Transverse colon (tissue), 4 donors: ENCODE measurements at regions not wholly inside any gene's neighbourhood (a gene's known extent, or its start where the extent isn't known, plus 50 kb on each side); places are given as distances from the start of the nearest gene placed in this dataset.

Source experiments
- DNase-seq: peaks from one replicate; pipeline ENCODE4 v3.0.0-alpha.2; 2019
- H3K27ac ChIP-seq, 4 donors: fragments of 200-600 bp; sonication (generic); 2 replicates each; pipeline ENCODE4 v1.5.1; 2016 to 2018; ENCODE audit warnings: inconsistent platforms in 4 of 4
- H3K27me3 ChIP-seq: fragments of 200-600 bp; sonication (generic); 2 replicates; pipeline ENCODE4 v1.5.1; 2017; ENCODE audit warnings: inconsistent platforms
- H3K36me3 ChIP-seq, 4 donors: fragments of 200-600 bp; sonication (generic); 2 replicates each; pipeline ENCODE4 v1.5.1; 2017 to 2019; ENCODE audit warnings: inconsistent platforms in 4 of 4
- H3K4me1 ChIP-seq, 4 donors: fragments of 200-600 bp; sonication (generic); 2 replicates each; pipeline ENCODE4 v1.5.1; 2017 to 2020; ENCODE audit warnings: inconsistent platforms in 4 of 4
- H3K4me3 ChIP-seq, 4 donors: fragments of 200-600 bp; sonication (generic); 1 replicate in 1 of 4; 2 replicates in 3 of 4; pipeline versions ENCODE4 v1.5.1 to v1.6.1; 2017 to 2019; ENCODE audit warnings: inconsistent platforms in 4 of 4
- H3K9me3 ChIP-seq, 2 donors: fragments of 200-600 bp; sonication (generic); 2 replicates each; pipeline ENCODE4 v1.5.1; 2017 to 2019; ENCODE audit warnings: inconsistent platforms in 2 of 2
- CTCF ChIP-seq, 5 experiments: fragments of 200-600 bp in 3 of 5; fragments of 450-650 bp in 2 of 5; sonication (generic) in 3 of 5; IDR thresholded peaks; 1 replicate in 2 of 5; 2 replicates in 3 of 5; pipeline ENCODE4 v1.5.1; 2016 to 2017; ENCODE audit warnings: antibody characterized with exemption in 5 of 5, inconsistent platforms in 3 of 5, mild to moderate bottlenecking in 2 of 5, moderate library complexity in 1 of 5
- EP300 ChIP-seq: sonication (generic); formaldehyde crosslinking; IDR thresholded peaks from one replicate; pipeline ENCODE4 v1.6.1; 2017; ENCODE audit warnings: antibody characterized with exemption, low read depth
- POLR2A ChIP-seq: fragments of 450-650 bp; IDR thresholded peaks from one replicate; pipeline ENCODE4 v1.6.1; 2016; ENCODE audit warnings: antibody characterized with exemption, mild to moderate bottlenecking, moderate library complexity
- POLR2AphosphoS5 ChIP-seq, 3 donors: sonication (generic); formaldehyde crosslinking; IDR thresholded peaks; one replicate each; pipeline ENCODE4 v1.6.1; 2016; ENCODE audit warnings: antibody characterized with exemption in 3 of 3
- WGBS, 2 donors: methylation state at CpG; one replicate each; pipeline ENCODE4 v1.1.5; 2018; ENCODE audit warnings: low coverage in 1 of 2; 5-methylcytosine and 5-hydroxymethylcytosine counted together
- in situ Hi-C, 4 donors: fragments of 200-750 bp; cut with MboI; loops; one replicate each; pipeline versions ENCODE4 v1.15.0 to v1.15.1; 2017; ENCODE audit warnings: low sequenced_read_pairs in 3 of 4, low pct_ligation_motif_present in 1 of 4, low pct_unique_long_range_greater_than_20kb in 1 of 4
- intact Hi-C: fragments of 100-400 bp; cut with DNase I; formaldehyde crosslinking; loops from one replicate; pipeline ENCODE4 v1.15.1; 2023; ENCODE audit warnings: low total_unique reads

- no peaks in the 10 kb centered on the region for H3K27me3 ChIP-seq
- WGBS, 2 donors = 57 to 65% methylated on average over 9 to 10 of the region's 10 CpGs
- H3K4me1 ChIP-seq = peaks cover 0 to 4% (median 0%) of the 10 kb centered on the region in 4 donors
- H3K9me3 ChIP-seq = no peaks in the 10 kb centered on the region
- in situ Hi-C loops (no loop called here), intact Hi-C loops (no loop called here)
- TF ChIP-seq POLR2AphosphoS5 (IDR thresholded peaks at IDR 0.05) (no peak), CTCF (IDR thresholded peaks at IDR 0.05) (no peak), POLR2A (no peak), EP300 (no peak)
- DNase-seq = no peak
- H3K27ac ChIP-seq = peak overlapping the region in 3 of 4 donors; percentile 46 to 60 (median 54)
- no peak overlapping the region for H3K4me3 ChIP-seq
- no peaks in the 10 kb centered on the region for H3K36me3 ChIP-seq
Measured at GRCh38 chr1:239805851-239806772, 285.6 kb upstream of the FMN2 start.

GRCh38 chr1:239806897-239807296 is 284.8 kb upstream of the FMN2 start:
- 90 to 96% methylated on average over 2 of the region's 2 CpGs for WGBS, 2 donors
- no peaks in the 10 kb centered on the region for H3K36me3 ChIP-seq
- intact Hi-C loops (no loop called here), in situ Hi-C loops (no loop called here)
- H3K27me3 ChIP-seq = no peaks in the 10 kb centered on the region
- no peak overlapping the region for H3K4me3 ChIP-seq
- no peak for TF ChIP-seq CTCF (IDR thresholded peaks at IDR 0.05)
- TF ChIP-seq EP300 = no peak
- TF ChIP-seq POLR2AphosphoS5 (IDR thresholded peaks at IDR 0.05) = no peak
- no peak for TF ChIP-seq POLR2A
- H3K9me3 ChIP-seq = no peaks in the 10 kb centered on the region
- DNase-seq = no peak
- H3K27ac ChIP-seq = peak overlapping the region in 3 of 4 donors; percentile 36 to 60 (median 41)
- peaks cover 0 to 4% (median 0%) of the 10 kb centered on the region in 4 donors for H3K4me1 ChIP-seq

GRCh38 chr1:239807361-239807760 is 284.3 kb upstream of the FMN2 start:
- DNase-seq = no peak
- intact Hi-C loops (no loop called here), in situ Hi-C loops (no loop called here)
- peaks cover 0 to 4% (median 0%) of the 10 kb centered on the region in 4 donors for H3K4me1 ChIP-seq
- no peaks in the 10 kb centered on the region for H3K36me3 ChIP-seq
- H3K27ac ChIP-seq = peak overlapping the region in 3 of 4 donors; percentile 36 to 60 (median 41)
- H3K27me3 ChIP-seq = no peaks in the 10 kb centered on the region
- TF ChIP-seq POLR2AphosphoS5 (IDR thresholded peaks at IDR 0.05) = no peak
- no peak for TF ChIP-seq CTCF (IDR thresholded peaks at IDR 0.05)
- TF ChIP-seq EP300 = no peak
- no peak overlapping the region for H3K4me3 ChIP-seq
- H3K9me3 ChIP-seq = no peaks in the 10 kb centered on the region

- Histone ChIP-seq H3K9me3 (no peaks in the 10 kb centered on the region), H3K27ac (peak overlapping the region in 2 of 4 donors; percentile 8 to 45), H3K4me1 (peaks cover 0 to 7% (median 3%) of the 10 kb centered on the region in 4 donors), H3K4me3 (no peak overlapping the region), H3K27me3 (no peaks in the 10 kb centered on the region), H3K36me3 (no peaks in the 10 kb centered on the region)
- WGBS, 2 donors = 65 to 88% methylated on average over 3 to 8 of the region's 8 CpGs
- TF ChIP-seq POLR2AphosphoS5 (IDR thresholded peaks at IDR 0.05) (no peak), CTCF (IDR thresholded peaks at IDR 0.05) (no peak), POLR2A (no peak), EP300 (no peak)
- intact Hi-C loops (no loop called here), in situ Hi-C loops (no loop called here)
- DNase-seq = no peak
Measured at GRCh38 chr1:239810061-239810481, 281.6 kb upstream of the FMN2 start.
